Neural cell (in vitro differentiated cells): ENCODE measurements at regions not wholly inside any gene's neighbourhood (a gene's known extent, or its start where the extent isn't known, plus 50 kb on each side); places are given as distances from the start of the nearest gene placed in this dataset.

Experiments used
- H2AFZ ChIP-seq: fragments of 200-600, 300-800 bp; sonication (generic), shearing (Covaris generic); 2 replicates; pipeline ENCODE4 v1.6.0; 2014; ENCODE audit warnings: low read depth, mild to moderate bottlenecking, antibody characterized with exemption, low read length, moderate library complexity
- H3F3A ChIP-seq: fragments of 200-600 bp; shearing (Covaris generic); 2 replicates; pipeline ENCODE4 v1.6.1; 2016; ENCODE audit warnings: mild to moderate bottlenecking, moderate library complexity, mixed read lengths, antibody characterized with exemption, low read length; ENCODE audit not compliant: insufficient read depth, poor library complexity, severe bottlenecking
- H3K27ac ChIP-seq: fragments of 200-600, 300-800 bp; sonication (generic), shearing (Covaris generic); 2 replicates; pipeline ENCODE4 v1.5.1; 2014; ENCODE audit warnings: mild to moderate bottlenecking, low read length, moderate library complexity
- H3K27me3 ChIP-seq: fragments of 300-800, 200-600 bp; sonication (generic), shearing (Covaris generic); 2 replicates; pipeline ENCODE4 v1.6.0; 2014; ENCODE audit warnings: mild to moderate bottlenecking, low read depth, low read length, moderate library complexity; ENCODE audit not compliant: insufficient read depth
- H3K36me3 ChIP-seq: fragments of 300-800, 200-600 bp; sonication (generic), shearing (Covaris generic); 2 replicates; pipeline ENCODE4 v1.5.1; 2014; ENCODE audit warnings: mild to moderate bottlenecking, antibody characterized with exemption, low read length, moderate library complexity; ENCODE audit not compliant: insufficient read depth
- H3K4me2 ChIP-seq: fragments of 300-800, 200-600 bp; sonication (generic), shearing (Covaris generic); 2 replicates; pipeline ENCODE4 v1.6.0; 2014; ENCODE audit warnings: mild to moderate bottlenecking, low read length
- H3K4me3 ChIP-seq: fragments of 300-800, 200-600 bp; sonication (generic), shearing (Covaris generic); 2 replicates; pipeline ENCODE4 v1.5.1; 2014; ENCODE audit warnings: mild to moderate bottlenecking, low read length, moderate library complexity
- H3K79me2 ChIP-seq: fragments of 200-600 bp; shearing (Covaris generic); replicated peaks from 2 replicates; pipeline ENCODE4 v1.6.0; 2014; ENCODE audit warnings: mild to moderate bottlenecking, low read length, moderate library complexity; ENCODE audit not compliant: insufficient read depth
- H3K9ac ChIP-seq: fragments of 300-800, 200-600 bp; sonication (generic), shearing (Covaris generic); 2 replicates; pipeline ENCODE4 v1.6.1; 2016; ENCODE audit warnings: mild to moderate bottlenecking, low read length, mixed read lengths
- H3K9me2 ChIP-seq: fragments of 200-600 bp; shearing (Covaris generic); 2 replicates; pipeline ENCODE4 v1.6.1; 2016; ENCODE audit warnings: mild to moderate bottlenecking, low read length, mixed read lengths; ENCODE audit not compliant: insufficient read depth
- H3K9me3 ChIP-seq: fragments of 200-600, 300-800 bp; sonication (generic), shearing (Covaris generic); 2 replicates; pipeline ENCODE4 v1.6.1; 2016; ENCODE audit warnings: mild to moderate bottlenecking, mixed run types, low read length, moderate library complexity, mixed read lengths
- H4K20me1 ChIP-seq: fragments of 200-600 bp; shearing (Covaris generic); 2 replicates; pipeline ENCODE4 v1.6.1; 2016; ENCODE audit warnings: mild to moderate bottlenecking, mixed run types; ENCODE audit not compliant: insufficient read depth
- EP300 ChIP-seq: fragments of 450-650 bp; conservative IDR thresholded peaks from 2 replicates; pipeline ENCODE4 v1.6.1; 2014; ENCODE audit warnings: antibody characterized with exemption, mild to moderate bottlenecking, moderate library complexity; ENCODE audit not compliant: poor library complexity, severe bottlenecking
- EZH2 ChIP-seq: fragments of 200-600, 300-800 bp; shearing (Covaris generic), sonication (generic); IDR thresholded peaks from 2 replicates; pipeline ENCODE4 v1.6.1; 2014; ENCODE audit warnings: antibody characterized with exemption, low read length, borderline replicate concordance, mild to moderate bottlenecking; ENCODE audit not compliant: insufficient read depth, poor library complexity, severe bottlenecking
- MXI1 ChIP-seq: fragments of 450-650 bp; conservative IDR thresholded peaks from 2 replicates; pipeline ENCODE4 v1.6.1; 2014; ENCODE audit warnings: antibody characterized with exemption, mild to moderate bottlenecking; ENCODE audit not compliant: poor library complexity, severe bottlenecking
- POLR2AphosphoS5 ChIP-seq: IDR thresholded peaks from 2 replicates; pipeline ENCODE4 v1.6.1; 2012
- RAD21 ChIP-seq: fragments of 450-650 bp; conservative IDR thresholded peaks from 2 replicates; pipeline ENCODE4 v1.6.1; 2014; ENCODE audit warnings: antibody characterized with exemption, mild to moderate bottlenecking, moderate library complexity
- REST ChIP-seq: IDR thresholded peaks from 2 replicates; pipeline ENCODE4 v1.6.1; 2012; ENCODE audit warnings: borderline replicate concordance
- SMC3 ChIP-seq: fragments of 450-650 bp; conservative IDR thresholded peaks from 2 replicates; pipeline ENCODE4 v1.6.1; 2014; ENCODE audit warnings: antibody characterized with exemption, mild to moderate bottlenecking, moderate library complexity; ENCODE audit not compliant: poor library complexity
- TAF1 ChIP-seq: IDR thresholded peaks from 2 replicates; pipeline ENCODE4 v1.6.1; 2012; ENCODE audit warnings: low read depth
- TF ChIP-seq, protein P1 (sequence below): fragments of 450-650 bp; IDR thresholded peaks from 2 replicates; pipeline ENCODE4 v1.5.1; 2014; ENCODE audit warnings: antibody characterized with exemption, mild to moderate bottlenecking, moderate library complexity; ENCODE audit not compliant: poor library complexity, severe bottlenecking

- Histone ChIP-seq H3K9me3 (peaks cover 7% of the 10 kb centered on the region), H3K36me3 (no peaks in the 10 kb centered on the region), H3K27me3 (no peaks in the 10 kb centered on the region), H3K9me2 (no peaks in the 10 kb centered on the region), H3K27ac (no peak overlapping the region), H3K4me2 (no peak overlapping the region), H2AFZ (no peak overlapping the region), H3K9ac (no peak overlapping the region), H4K20me1 (no peaks in the 10 kb centered on the region), H3F3A (no peaks in the 10 kb centered on the region), H3K4me3 (no peak overlapping the region), H3K79me2 (no peaks in the 10 kb centered on the region)
- TF ChIP-seq EZH2: no peak
- TF ChIP-seq SMC3: no peak
- TF ChIP-seq MXI1: no peak
- no peak for TF ChIP-seq TAF1
- TF ChIP-seq REST: no peak
- TF ChIP-seq RAD21: no peak
- no peak for TF ChIP-seq EP300
- TF ChIP-seq, protein P1, sequence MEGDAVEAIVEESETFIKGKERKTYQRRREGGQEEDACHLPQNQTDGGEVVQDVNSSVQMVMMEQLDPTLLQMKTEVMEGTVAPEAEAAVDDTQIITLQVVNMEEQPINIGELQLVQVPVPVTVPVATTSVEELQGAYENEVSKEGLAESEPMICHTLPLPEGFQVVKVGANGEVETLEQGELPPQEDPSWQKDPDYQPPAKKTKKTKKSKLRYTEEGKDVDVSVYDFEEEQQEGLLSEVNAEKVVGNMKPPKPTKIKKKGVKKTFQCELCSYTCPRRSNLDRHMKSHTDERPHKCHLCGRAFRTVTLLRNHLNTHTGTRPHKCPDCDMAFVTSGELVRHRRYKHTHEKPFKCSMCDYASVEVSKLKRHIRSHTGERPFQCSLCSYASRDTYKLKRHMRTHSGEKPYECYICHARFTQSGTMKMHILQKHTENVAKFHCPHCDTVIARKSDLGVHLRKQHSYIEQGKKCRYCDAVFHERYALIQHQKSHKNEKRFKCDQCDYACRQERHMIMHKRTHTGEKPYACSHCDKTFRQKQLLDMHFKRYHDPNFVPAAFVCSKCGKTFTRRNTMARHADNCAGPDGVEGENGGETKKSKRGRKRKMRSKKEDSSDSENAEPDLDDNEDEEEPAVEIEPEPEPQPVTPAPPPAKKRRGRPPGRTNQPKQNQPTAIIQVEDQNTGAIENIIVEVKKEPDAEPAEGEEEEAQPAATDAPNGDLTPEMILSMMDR: no peak
Measured at GRCh38 chr5:25567881-25568280, 923.1 kb upstream of the CDH10 start.

DNA sequence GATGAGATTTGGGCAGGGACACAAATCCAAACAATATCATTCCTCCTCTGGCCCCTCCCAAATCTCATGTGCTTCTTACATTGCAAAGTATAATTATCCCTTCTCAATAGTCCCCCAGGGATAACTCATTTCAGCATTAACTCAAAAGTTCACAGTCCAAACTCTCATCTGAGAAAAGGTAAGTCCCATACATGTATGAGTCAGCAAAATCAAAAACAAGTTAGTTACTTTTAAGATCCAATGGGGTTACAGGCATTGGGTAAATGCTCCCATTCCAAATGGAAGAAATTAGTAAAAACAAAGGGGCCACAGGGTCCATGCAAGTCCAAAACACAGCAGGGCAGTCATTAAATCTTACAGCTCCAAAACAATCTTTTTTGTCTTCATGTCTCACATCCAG is 917.9 kb upstream of the CDH10 start:
- no peak overlapping the region for H3K27ac ChIP-seq
- H3K79me2 ChIP-seq: no peaks in the 10 kb centered on the region
- H2AFZ ChIP-seq: no peak overlapping the region
- no peak for TF ChIP-seq EZH2
- TF ChIP-seq POLR2AphosphoS5: no peak
- no peak for TF ChIP-seq RAD21
- no peak for TF ChIP-seq SMC3
- TF ChIP-seq REST: no peak
- TF ChIP-seq EP300: no peak
- no peak for TF ChIP-seq TAF1
- no peak for TF ChIP-seq MXI1
- TF ChIP-seq, protein P1: no peak
- no peaks in the 10 kb centered on the region for H3F3A ChIP-seq
- peaks cover 7% of the 10 kb centered on the region for H3K9me3 ChIP-seq
- H3K4me2 ChIP-seq: no peak overlapping the region
- no peaks in the 10 kb centered on the region for H4K20me1 ChIP-seq
- no peak overlapping the region for H3K4me3 ChIP-seq
- no peak overlapping the region for H3K9ac ChIP-seq
- no peaks in the 10 kb centered on the region for H3K9me2 ChIP-seq
- no peaks in the 10 kb centered on the region for H3K36me3 ChIP-seq
- no peaks in the 10 kb centered on the region for H3K27me3 ChIP-seq
